ENCODE measurements at regions not wholly inside any gene's neighbourhood (a gene's known extent, or its start where the extent isn't known, plus 50 kb on each side); places are given as distances from the start of the nearest gene placed in this dataset.

DNA sequence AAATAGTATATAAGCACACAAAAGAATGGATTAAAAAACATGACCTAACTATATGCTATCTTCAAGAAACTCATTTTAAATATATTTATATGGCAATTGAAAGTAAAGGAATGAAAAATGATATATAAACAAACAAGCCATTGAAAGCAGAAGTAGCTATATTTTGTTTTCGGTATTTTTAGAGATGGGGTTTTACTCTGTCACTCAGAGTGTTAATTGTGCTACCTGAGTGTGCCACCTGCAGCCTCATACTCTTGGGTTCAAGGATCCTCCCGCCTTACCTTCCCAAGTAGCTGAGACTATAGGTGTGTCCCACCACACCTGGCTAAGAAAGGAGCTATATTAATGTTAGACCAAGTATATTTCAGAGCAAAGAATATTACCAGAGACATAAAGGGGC, 624.1 kb downstream of the BUD13 start:
- H3K4me2 ChIP-seq: no peak overlapping the region
- H3K27ac Mint-ChIP-seq: no peak overlapping the region
- H3K36me3 ChIP-seq: no peaks in the 10 kb centered on the region
- no peak overlapping the region for H3K4me3 ChIP-seq
- peaks cover 19% of the 10 kb centered on the region for H3K9me3 Mint-ChIP-seq
- no peak overlapping the region for H3K9ac ChIP-seq
- peaks cover 8% of the 10 kb centered on the region for H3K4me1 ChIP-seq
- H3K36me3 Mint-ChIP-seq: no peaks in the 10 kb centered on the region
- no peaks in the 10 kb centered on the region for H3K27me3 ChIP-seq
- no peak overlapping the region for H2AFZ ChIP-seq (replicated peaks)
- no peak overlapping the region for H3K27ac ChIP-seq
- peaks cover 12% of the 10 kb centered on the region for H3K4me1 Mint-ChIP-seq
- DNase-seq (ENCODE audit: low spot score): no peak
- H3K4me3 Mint-ChIP-seq: no peak overlapping the region
- no peaks in the 10 kb centered on the region for H3F3A ChIP-seq (ENCODE audit: low read depth)
- H3K79me2 ChIP-seq (ENCODE audit: low read depth): no peaks in the 10 kb centered on the region
- TF ChIP-seq, protein P1, sequence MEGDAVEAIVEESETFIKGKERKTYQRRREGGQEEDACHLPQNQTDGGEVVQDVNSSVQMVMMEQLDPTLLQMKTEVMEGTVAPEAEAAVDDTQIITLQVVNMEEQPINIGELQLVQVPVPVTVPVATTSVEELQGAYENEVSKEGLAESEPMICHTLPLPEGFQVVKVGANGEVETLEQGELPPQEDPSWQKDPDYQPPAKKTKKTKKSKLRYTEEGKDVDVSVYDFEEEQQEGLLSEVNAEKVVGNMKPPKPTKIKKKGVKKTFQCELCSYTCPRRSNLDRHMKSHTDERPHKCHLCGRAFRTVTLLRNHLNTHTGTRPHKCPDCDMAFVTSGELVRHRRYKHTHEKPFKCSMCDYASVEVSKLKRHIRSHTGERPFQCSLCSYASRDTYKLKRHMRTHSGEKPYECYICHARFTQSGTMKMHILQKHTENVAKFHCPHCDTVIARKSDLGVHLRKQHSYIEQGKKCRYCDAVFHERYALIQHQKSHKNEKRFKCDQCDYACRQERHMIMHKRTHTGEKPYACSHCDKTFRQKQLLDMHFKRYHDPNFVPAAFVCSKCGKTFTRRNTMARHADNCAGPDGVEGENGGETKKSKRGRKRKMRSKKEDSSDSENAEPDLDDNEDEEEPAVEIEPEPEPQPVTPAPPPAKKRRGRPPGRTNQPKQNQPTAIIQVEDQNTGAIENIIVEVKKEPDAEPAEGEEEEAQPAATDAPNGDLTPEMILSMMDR (IDR thresholded peaks at IDR 0.05): no peak
- TF ChIP-seq EZH2phosphoT487 (IDR thresholded peaks at IDR 0.05) (no peak), EZH2 (IDR thresholded peaks at IDR 0.05) (no peak)
- no peaks in the 10 kb centered on the region for H4K20me1 ChIP-seq (ENCODE audit: low read depth)
- H3K27me3 Mint-ChIP-seq (ENCODE audit: insufficient read depth, low read depth): peaks cover 5% of the 10 kb centered on the region
- peaks cover 13% of the 10 kb centered on the region for H3K9me3 ChIP-seq (ENCODE audit: low read depth)

DNA sequence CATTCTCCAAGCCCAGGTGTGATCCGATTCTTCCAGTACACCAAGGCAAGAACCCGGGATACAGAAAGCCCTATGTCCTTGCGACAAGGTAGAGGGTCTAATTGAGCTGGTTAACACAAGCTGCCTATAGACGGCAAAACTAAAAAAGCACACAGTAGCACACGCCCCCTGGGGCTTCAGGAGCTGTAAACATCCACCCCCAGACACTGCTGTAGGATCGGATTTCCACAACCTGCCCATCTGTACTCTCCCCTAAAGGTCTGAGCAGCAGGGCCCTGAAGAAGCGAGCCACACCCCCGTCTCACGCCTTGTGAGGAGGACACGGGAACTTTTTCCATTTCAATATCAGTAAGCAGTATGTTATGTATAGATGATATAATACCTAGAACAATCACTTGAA, 624.7 kb downstream of the BUD13 start:
- Histone ChIP-seq H3K9me3 (ENCODE audit: low read depth) (peaks cover 13% of the 10 kb centered on the region), H4K20me1 (ENCODE audit: low read depth) (no peaks in the 10 kb centered on the region), H3K9ac (no peak overlapping the region), H3K4me3 (no peak overlapping the region), H3K4me1 (peaks cover 8% of the 10 kb centered on the region), H2AFZ (replicated peaks) (no peak overlapping the region), H3K36me3 (no peaks in the 10 kb centered on the region), H3K27ac (no peak overlapping the region), H3K27me3 (no peaks in the 10 kb centered on the region), H3K79me2 (ENCODE audit: low read depth) (no peaks in the 10 kb centered on the region), H3K4me2 (peak overlapping the region; percentile 16), H3F3A (ENCODE audit: low read depth) (no peaks in the 10 kb centered on the region)
- H3K4me3 Mint-ChIP-seq: no peak overlapping the region
- TF ChIP-seq EZH2 (IDR thresholded peaks at IDR 0.05) (no peak), EZH2phosphoT487 (IDR thresholded peaks at IDR 0.05) (no peak)
- TF ChIP-seq, protein P1 (IDR thresholded peaks at IDR 0.05): no peak
- DNase-seq (ENCODE audit: low spot score): peak; percentile 62
- no peaks in the 10 kb centered on the region for H3K36me3 Mint-ChIP-seq
- peaks cover 12% of the 10 kb centered on the region for H3K4me1 Mint-ChIP-seq
- peaks cover 5% of the 10 kb centered on the region for H3K27me3 Mint-ChIP-seq (ENCODE audit: insufficient read depth, low read depth)
- no peak overlapping the region for H3K27ac Mint-ChIP-seq
- peaks cover 19% of the 10 kb centered on the region for H3K9me3 Mint-ChIP-seq

DNA sequence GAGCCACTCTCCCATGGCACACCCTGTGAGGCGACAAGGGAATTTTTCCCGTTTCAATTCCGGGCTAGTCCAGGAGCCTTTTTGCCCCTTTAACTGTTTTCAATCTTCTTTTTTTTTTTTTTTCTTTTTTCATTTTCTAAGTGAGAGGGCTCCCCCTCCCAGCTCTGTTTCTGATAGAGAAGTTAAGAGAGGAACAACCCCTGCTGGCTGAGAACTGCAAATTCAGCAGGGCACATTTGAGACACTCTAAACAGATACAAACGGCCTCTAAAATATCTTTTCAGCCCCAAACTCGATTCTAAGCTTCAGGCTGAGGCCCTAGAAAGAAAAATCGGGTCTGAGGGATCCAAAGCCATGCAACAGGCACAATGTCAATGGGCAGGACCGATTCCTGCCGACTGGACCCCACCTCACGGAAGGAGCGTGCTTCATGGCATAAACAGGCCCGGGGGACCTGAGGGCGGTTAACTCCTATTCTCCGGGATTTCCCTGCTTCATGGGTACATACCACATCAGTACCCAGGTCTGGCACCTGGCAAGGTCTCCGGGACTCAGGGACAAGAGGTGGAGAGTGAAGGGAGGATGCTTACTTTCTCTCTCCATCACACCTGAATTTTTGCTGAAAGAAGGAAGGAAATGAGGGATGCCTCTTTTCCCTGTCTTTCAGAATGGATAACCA, 627.5 kb downstream of the BUD13 start:
- no peak overlapping the region for H3K4me3 ChIP-seq
- peaks cover 12% of the 10 kb centered on the region for H3K4me1 Mint-ChIP-seq
- no peak overlapping the region for H3K27ac ChIP-seq
- peaks cover 2% of the 10 kb centered on the region for H3K9me3 ChIP-seq (ENCODE audit: low read depth)
- no peak for DNase-seq (ENCODE audit: low spot score)
- no peak overlapping the region for H3K27ac Mint-ChIP-seq
- H3K27me3 ChIP-seq: no peaks in the 10 kb centered on the region
- no peaks in the 10 kb centered on the region for H4K20me1 ChIP-seq (ENCODE audit: low read depth)
- H3K9me3 Mint-ChIP-seq: peaks cover 7% of the 10 kb centered on the region
- H3F3A ChIP-seq (ENCODE audit: low read depth): no peaks in the 10 kb centered on the region
- peaks cover 8% of the 10 kb centered on the region for H3K4me1 ChIP-seq
- H3K79me2 ChIP-seq (ENCODE audit: low read depth): no peaks in the 10 kb centered on the region
- no peak overlapping the region for H3K9ac ChIP-seq
- TF ChIP-seq, protein P1 (IDR thresholded peaks at IDR 0.05): peak; percentile 20
- no peak for TF ChIP-seq EZH2phosphoT487 (IDR thresholded peaks at IDR 0.05)
- no peaks in the 10 kb centered on the region for H3K36me3 ChIP-seq
- no peaks in the 10 kb centered on the region for H3K36me3 Mint-ChIP-seq
- H3K27me3 Mint-ChIP-seq (ENCODE audit: insufficient read depth, low read depth): peaks cover 9% of the 10 kb centered on the region
- no peak overlapping the region for H3K4me2 ChIP-seq
- H2AFZ ChIP-seq (replicated peaks): no peak overlapping the region
- H3K4me3 Mint-ChIP-seq: no peak overlapping the region
